HCT116 (cell line): ENCODE measurements at regions not wholly inside any gene's neighbourhood (a gene's known extent, or its start where the extent isn't known, plus 50 kb on each side); places are given as distances from the start of the nearest gene placed in this dataset.

ENCODE experiments used
- ATAC-seq: fragments of 200-7000 bp; cut with Tn5 transposase; 2 replicates; pipeline ENCODE4 v1.9.1; 2020; ENCODE audit warnings: mild to moderate bottlenecking, moderate library complexity
- BruUV-seq: library from RNA; stranded (reverse); fragments of 400-500 nt; replicated peaks from 2 replicates; lab custom pipeline; 2021; lab: Mats Ljungman, UMichigan
- CTCF ChIA-PET: fragments of 300-600 bp; sonication (Branson Sonifier 250); formaldehyde crosslinking; loops from one replicate; lab custom pipeline; 2021; ENCODE audit warnings: antibody characterized with exemption; lab: Charles Lee
- POLR2A ChIA-PET: fragments of 300-600, 350-600 bp; sonication (Branson Sonifier 250); formaldehyde crosslinking; loops from one replicate; lab custom pipeline; 2021; ENCODE audit warnings: antibody characterized with exemption; lab: Charles Lee
- RAD21 ChIA-PET, 2 experiments: fragments of 300-600 bp; sonication (Branson Sonifier 250); formaldehyde crosslinking; loops; one replicate each; lab custom pipeline; 2023; ENCODE audit warnings: low total read pairs in 2 of 2; ENCODE audit not compliant: uncharacterized antibody in 2 of 2, unreplicated experiment in 2 of 2, low non-redundant PET in 1 of 2; lab: Charles Lee
- DNase-seq: peaks from one replicate; pipeline ENCODE4 v3.0.0-alpha.2; 2010; ENCODE audit warnings: low read depth, low spot score
- H2AFZ ChIP-seq: fragments of 200-600 bp; shearing (Covaris generic), sonication (generic); 2 replicates; pipeline ENCODE4 v1.6.1; 2017; ENCODE audit warnings: low read depth, mixed run types, mixed read lengths, antibody characterized with exemption, low read length; ENCODE audit not compliant: poor library complexity, severe bottlenecking
- H3K27ac ChIP-seq: 2 replicates; pipeline ENCODE4 v1.5.1; 2012; ENCODE audit warnings: low read depth, low read length
- H3K27me3 ChIP-seq: fragments of 200-600 bp; sonication (generic); 2 replicates; pipeline ENCODE4 v1.6.1; 2016; ENCODE audit warnings: mixed run types, low read length, mixed read lengths; ENCODE audit not compliant: insufficient read depth
- H3K36me3 ChIP-seq, 2 experiments: fragments of 200-500 bp in 1 of 2; fragments of 200-600 bp in 1 of 2; sonication (Bioruptor generic) in 1 of 2; sonication (generic) in 1 of 2; 2 replicates each; pipeline versions ENCODE4 v1.5.1 to v1.6.1; 2014 to 2016; ENCODE audit warnings: low read length in 2 of 2, inconsistent platforms in 1 of 2, mixed read lengths in 1 of 2, mixed run types in 1 of 2; ENCODE audit not compliant: insufficient read depth in 2 of 2, control insufficient read depth in 1 of 2
- H3K4me1 ChIP-seq, 2 experiments: fragments of 200-600 bp in 1 of 2; sonication (generic) in 1 of 2; 2 replicates each; pipeline versions ENCODE4 v1.5.1 to v1.6.1; 2012 to 2017; ENCODE audit warnings: low read length in 2 of 2, inconsistent platforms in 1 of 2, mild to moderate bottlenecking in 1 of 2, mixed read lengths in 1 of 2, mixed run types in 1 of 2, moderate library complexity in 1 of 2; ENCODE audit not compliant: insufficient read depth in 2 of 2, control insufficient read depth in 1 of 2
- H3K4me2 ChIP-seq: fragments of 200-600 bp; sonication (generic); 2 replicates; pipeline ENCODE4 v1.6.1; 2017; ENCODE audit warnings: mixed run types, low read length, mixed read lengths
- H3K4me3 ChIP-seq, 2 experiments: fragments of 200-600 bp in 1 of 2; sonication (generic) in 1 of 2; replicated peaks in 1 of 2; 2 replicates each; pipeline ENCODE4 v1.5.1; 2011 to 2016; ENCODE audit warnings: low read length in 2 of 2, control low read depth in 1 of 2, low read depth in 1 of 2, mild to moderate bottlenecking in 1 of 2, mixed read lengths in 1 of 2, mixed run types in 1 of 2
- H3K79me2 ChIP-seq: fragments of 200-600 bp; sonication (generic); 2 replicates; pipeline ENCODE4 v1.6.1; 2017; ENCODE audit warnings: mild to moderate bottlenecking, mixed run types, low read length, moderate library complexity, mixed read lengths; ENCODE audit not compliant: insufficient read depth
- H3K9ac ChIP-seq: fragments of 200-600 bp; sonication (generic); 2 replicates; pipeline ENCODE4 v1.6.1; 2016; ENCODE audit warnings: low read length, mixed read lengths
- H3K9me2 ChIP-seq: fragments of 200-600 bp; sonication (generic), shearing (Covaris generic); 2 replicates; pipeline ENCODE4 v1.6.1; 2017; ENCODE audit warnings: mixed run types, mild to moderate bottlenecking, moderate library complexity; ENCODE audit not compliant: insufficient read depth
- H3K9me3 ChIP-seq, 2 experiments: fragments of 200-500 bp in 1 of 2; fragments of 200-600 bp in 1 of 2; sonication (Bioruptor generic) in 1 of 2; sonication (generic) in 1 of 2; 2 replicates each; pipeline ENCODE4 v1.6.1; 2014 to 2017; ENCODE audit warnings: low read length in 2 of 2, mixed read lengths in 2 of 2, inconsistent platforms in 1 of 2, low read depth in 1 of 2, mild to moderate bottlenecking in 1 of 2, mixed run types in 1 of 2, moderate library complexity in 1 of 2; ENCODE audit not compliant: control insufficient read depth in 1 of 2, insufficient read depth in 1 of 2
- H4K20me1 ChIP-seq: fragments of 200-600 bp; sonication (generic), shearing (Covaris generic); 2 replicates; pipeline ENCODE4 v1.6.1; 2017; ENCODE audit warnings: mixed run types, mild to moderate bottlenecking, moderate library complexity; ENCODE audit not compliant: insufficient read depth
- CBX3 ChIP-seq: IDR thresholded peaks from 2 replicates; pipeline ENCODE4 v1.6.1; 2012; ENCODE audit warnings: low read depth
- CEBPB ChIP-seq: IDR thresholded peaks from 2 replicates; pipeline ENCODE4 v1.6.1; 2012; ENCODE audit warnings: low read depth
- EGR1 ChIP-seq: IDR thresholded peaks from 2 replicates; pipeline ENCODE4 v1.6.1; 2012; ENCODE audit warnings: low read depth
- ELF1 ChIP-seq: IDR thresholded peaks from 2 replicates; pipeline ENCODE4 v1.6.1; 2012; ENCODE audit warnings: low read depth, borderline replicate concordance
- EZH2phosphoT487 ChIP-seq: fragments of 200-600 bp; IDR thresholded peaks from 2 replicates; pipeline ENCODE4 v1.6.1; 2018; ENCODE audit warnings: antibody characterized with exemption, borderline replicate concordance
- FOSL1 ChIP-seq: IDR thresholded peaks from 2 replicates; pipeline ENCODE4 v1.6.1; 2012; ENCODE audit warnings: low read depth
- JUND ChIP-seq: IDR thresholded peaks from 2 replicates; pipeline ENCODE4 v1.6.1; 2012
- POLR2A ChIP-seq: IDR thresholded peaks from 2 replicates; pipeline ENCODE4 v1.7.0; 2011; ENCODE audit warnings: borderline replicate concordance; ENCODE audit not compliant: insufficient read depth, insufficient read length; ENCODE audit errors: extremely low read depth
- POLR2AphosphoS5 ChIP-seq: IDR thresholded peaks from 2 replicates; pipeline ENCODE4 v1.6.1; 2011; ENCODE audit warnings: mild to moderate bottlenecking, low read depth, low read length, moderate library complexity
- RAD21 ChIP-seq: IDR thresholded peaks from 2 replicates; pipeline ENCODE4 v1.6.1; 2012; ENCODE audit warnings: low read depth, mild to moderate bottlenecking
- SIN3A ChIP-seq: IDR thresholded peaks from 2 replicates; pipeline ENCODE4 v1.6.1; 2012; ENCODE audit warnings: low read depth
- SP1 ChIP-seq: IDR thresholded peaks from 2 replicates; pipeline ENCODE4 v1.6.1; 2012; ENCODE audit warnings: low read depth
- TCF7L2 ChIP-seq: IDR thresholded peaks from 2 replicates; pipeline ENCODE4 v1.7.0; 2011; ENCODE audit warnings: borderline replicate concordance, inconsistent platforms; ENCODE audit not compliant: insufficient read depth, insufficient read length; ENCODE audit errors: extremely low read depth
- YY1 ChIP-seq: IDR thresholded peaks from 2 replicates; pipeline ENCODE4 v1.6.1; 2011; ENCODE audit warnings: low read length, low read depth, moderate library complexity, mild to moderate bottlenecking; ENCODE audit not compliant: insufficient replicate concordance; ENCODE audit errors: extremely low read depth
- ZFX ChIP-seq: fragments of 450-650 bp; IDR thresholded peaks from 2 replicates; pipeline ENCODE4 v1.6.1; 2017
- ZNF274 ChIP-seq: fragments of 200-500 bp; sonication (Bioruptor generic); IDR thresholded peaks from 2 replicates; pipeline ENCODE4 v1.6.1; 2014; ENCODE audit warnings: mild to moderate bottlenecking, low read depth, low read length, inconsistent platforms
- intact Hi-C: fragments of 100-400 bp; cut with micrococcal nuclease; formaldehyde crosslinking; loops from 2 replicates; pipeline ENCODE4 v1.10.0; 2022
- TF ChIP-seq, protein P1 (sequence below), 3 experiments: fragments of 200-600 bp in 1 of 3; sonication (generic) in 1 of 3; IDR thresholded peaks in 2 of 3; conservative IDR thresholded peaks in 1 of 3; 2 replicates each; pipeline ENCODE4 v1.5.1; 2012 to 2017; ENCODE audit warnings: low read depth in 2 of 3, low read length in 2 of 3, antibody characterized with exemption in 1 of 3, borderline replicate concordance in 1 of 3, control low read depth in 1 of 3, mild to moderate bottlenecking in 1 of 3, mixed read lengths in 1 of 3, mixed run types in 1 of 3, moderate library complexity in 1 of 3; ENCODE audit not compliant: insufficient read depth in 1 of 3
- TF ChIP-seq, protein P2 (sequence below): IDR thresholded peaks from 2 replicates; pipeline ENCODE4 v1.6.1; 2012

DNA sequence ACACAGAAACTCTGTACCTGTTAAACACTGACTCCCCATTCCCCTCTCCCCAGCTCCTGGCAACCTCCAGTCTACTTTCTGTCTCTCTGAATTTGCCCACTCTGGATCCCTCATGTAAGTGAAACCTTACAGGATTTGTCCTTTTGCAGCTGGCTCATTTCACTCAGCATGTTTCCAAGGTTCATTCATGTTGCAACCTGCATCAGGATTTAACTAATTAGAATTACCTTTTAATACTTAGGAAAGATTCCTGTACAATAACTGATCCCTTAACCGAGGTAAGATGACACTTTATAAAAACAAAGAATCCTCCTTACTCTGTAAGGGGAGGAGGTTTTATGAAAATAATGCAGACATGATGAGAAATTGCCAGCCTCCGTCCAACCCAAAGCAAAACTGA is 113.1 kb upstream of the MTHFD1L start:
- Histone ChIP-seq H3K79me2 (no peaks in the 10 kb centered on the region), H3K4me3 (no peak overlapping the region), H3K27me3 (no peaks in the 10 kb centered on the region), H4K20me1 (no peaks in the 10 kb centered on the region), H3K27ac (no peak overlapping the region), H3K9me3 (no peaks in the 10 kb centered on the region), H3K9ac (no peak overlapping the region)
- ChIA-PET RAD21 (no interaction called here), CTCF (no interaction called here)
- ATAC-seq, result no peak
- BruUV-seq, result no TSS peak
- TF ChIP-seq POLR2AphosphoS5, result no peak
- no peak for TF ChIP-seq EGR1
- TF ChIP-seq TCF7L2, result no peak
- no peak for TF ChIP-seq ZNF274
- no peak for TF ChIP-seq EZH2phosphoT487
- TF ChIP-seq SIN3A, result no peak
- TF ChIP-seq JUND, result no peak
- no peak for TF ChIP-seq SP1
- TF ChIP-seq, protein P1, sequence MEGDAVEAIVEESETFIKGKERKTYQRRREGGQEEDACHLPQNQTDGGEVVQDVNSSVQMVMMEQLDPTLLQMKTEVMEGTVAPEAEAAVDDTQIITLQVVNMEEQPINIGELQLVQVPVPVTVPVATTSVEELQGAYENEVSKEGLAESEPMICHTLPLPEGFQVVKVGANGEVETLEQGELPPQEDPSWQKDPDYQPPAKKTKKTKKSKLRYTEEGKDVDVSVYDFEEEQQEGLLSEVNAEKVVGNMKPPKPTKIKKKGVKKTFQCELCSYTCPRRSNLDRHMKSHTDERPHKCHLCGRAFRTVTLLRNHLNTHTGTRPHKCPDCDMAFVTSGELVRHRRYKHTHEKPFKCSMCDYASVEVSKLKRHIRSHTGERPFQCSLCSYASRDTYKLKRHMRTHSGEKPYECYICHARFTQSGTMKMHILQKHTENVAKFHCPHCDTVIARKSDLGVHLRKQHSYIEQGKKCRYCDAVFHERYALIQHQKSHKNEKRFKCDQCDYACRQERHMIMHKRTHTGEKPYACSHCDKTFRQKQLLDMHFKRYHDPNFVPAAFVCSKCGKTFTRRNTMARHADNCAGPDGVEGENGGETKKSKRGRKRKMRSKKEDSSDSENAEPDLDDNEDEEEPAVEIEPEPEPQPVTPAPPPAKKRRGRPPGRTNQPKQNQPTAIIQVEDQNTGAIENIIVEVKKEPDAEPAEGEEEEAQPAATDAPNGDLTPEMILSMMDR (IDR thresholded peaks at IDR 0.05 in 2 of 3, conservative IDR thresholded peaks at IDR 0.05 in 1 of 3; ENCODE audit: borderline replicate concordance in 1 of 3, insufficient read depth in 1 of 3, low read depth in 2 of 3, low read length in 2 of 3), result no peak
- no peak for TF ChIP-seq CBX3
- TF ChIP-seq FOSL1, result no peak
- TF ChIP-seq CEBPB, result no peak
- TF ChIP-seq, protein P2, sequence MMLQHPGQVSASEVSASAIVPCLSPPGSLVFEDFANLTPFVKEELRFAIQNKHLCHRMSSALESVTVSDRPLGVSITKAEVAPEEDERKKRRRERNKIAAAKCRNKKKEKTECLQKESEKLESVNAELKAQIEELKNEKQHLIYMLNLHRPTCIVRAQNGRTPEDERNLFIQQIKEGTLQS, result no peak
- TF ChIP-seq ZFX, result no peak
- TF ChIP-seq POLR2A, result no peak
- TF ChIP-seq YY1, result no peak
- no peak for TF ChIP-seq ELF1
- TF ChIP-seq RAD21, result no peak
- TF ChIP-seq, all 23 proteins: peak for 0
- no peak for DNase-seq
- H3K9me2 ChIP-seq, result no peaks in the 10 kb centered on the region
- no peaks in the 10 kb centered on the region; a peak in 1 of 4 replicates for H3K4me1 ChIP-seq
- H2AFZ ChIP-seq, result no peak overlapping the region
- no peak overlapping the region for H3K4me2 ChIP-seq
- intact Hi-C loops, result no loop called here
- POLR2A ChIA-PET, result no interaction called here
- no peaks in the 10 kb centered on the region for H3K36me3 ChIP-seq
